ENCODE measurements at regions not wholly inside any gene's neighbourhood (a gene's known extent, or its start where the extent isn't known, plus 50 kb on each side); places are given as distances from the start of the nearest gene placed in this dataset.

- Mint-ChIP-seq H3K27ac (no peak overlapping the region), H3K36me3 (no peaks in the 10 kb centered on the region), H3K4me1 (peaks cover 0 to 4% (median 3%) of the 10 kb centered on the region in 3 donors), H3K9me3 (no peaks in the 10 kb centered on the region), H3K4me3 (no peak overlapping the region), H3K27me3 (peaks cover 0 to 2% of the 10 kb centered on the region in 2 donors)
- H3K4me1 ChIP-seq (ENCODE audit: control insufficient read depth in 1 of 2, extremely low read depth in 1 of 2, insufficient read depth in 2 of 2, low read length in 2 of 2), result no peaks in the 10 kb centered on the region
- ChIA-PET CTCF (no interaction called here), POLR2A (no interaction called here)
- H3K4me3 ChIP-seq (ENCODE audit: control insufficient read depth in 1 of 2, extremely low read depth in 1 of 2, low read length in 1 of 2), result no peak overlapping the region
- no peak for ATAC-seq (replicated peaks in 1 of 4)
- H3K27ac ChIP-seq (ENCODE audit: low read length), result no peak overlapping the region
- no peaks in the 10 kb centered on the region for H3K27me3 ChIP-seq (replicated peaks in 1 of 2; ENCODE audit: control insufficient read depth in 2 of 2, extremely low read depth in 1 of 2, insufficient read depth in 2 of 2, low read length in 1 of 2)
- no peak for DNase-seq
- WGBS (ENCODE audit: insufficient coverage), result 90% methylated on average over 2 of the region's 7 CpGs
- H3K9me3 ChIP-seq, result no peaks in the 10 kb centered on the region
- H3K36me3 ChIP-seq (ENCODE audit: control insufficient read depth in 2 of 2, extremely low read depth in 1 of 2, insufficient read depth in 1 of 2, low read length in 1 of 2), result no peaks in the 10 kb centered on the region
Measured at GRCh38 chr3:34189133-34189532, 390.7 kb downstream of the PDCD6IP start.

GRCh38 chr3:34196914-34197313, 398.5 kb downstream of the PDCD6IP start:
- Mint-ChIP-seq H3K27ac (no peak overlapping the region), H3K36me3 (no peaks in the 10 kb centered on the region), H3K4me1 (peaks cover 2 to 9% (median 5%) of the 10 kb centered on the region in 3 donors), H3K4me3 (no peak overlapping the region), H3K9me3 (no peaks in the 10 kb centered on the region), H3K27me3 (peaks cover 0 to 2% of the 10 kb centered on the region in 2 donors)
- ATAC-seq (replicated peaks in 1 of 4) (no peak), DNase-seq (no peak)
- Histone ChIP-seq H3K27me3 (replicated peaks in 1 of 2; ENCODE audit: control insufficient read depth in 2 of 2, extremely low read depth in 1 of 2, insufficient read depth in 2 of 2, low read length in 1 of 2) (no peaks in the 10 kb centered on the region), H3K27ac (ENCODE audit: low read length) (no peak overlapping the region), H3K36me3 (ENCODE audit: control insufficient read depth in 2 of 2, extremely low read depth in 1 of 2, insufficient read depth in 1 of 2, low read length in 1 of 2) (no peaks in the 10 kb centered on the region), H3K9me3 (no peaks in the 10 kb centered on the region), H3K4me3 (ENCODE audit: control insufficient read depth in 1 of 2, extremely low read depth in 1 of 2, low read length in 1 of 2) (no peak overlapping the region), H3K4me1 (ENCODE audit: control insufficient read depth in 1 of 2, extremely low read depth in 1 of 2, insufficient read depth in 2 of 2, low read length in 2 of 2) (peaks cover 0 to 2% of the 10 kb centered on the region in 2 experiments)
- no CpG with 5 or more reads among the region's 2 CpGs for WGBS (ENCODE audit: insufficient coverage)
- ChIA-PET CTCF (no interaction called here), POLR2A (no interaction called here)

GRCh38 chr3:34198309-34198708, 399.9 kb downstream of the PDCD6IP start:
- peak in 1 of 4 experiments; percentile 27 for ATAC-seq (replicated peaks in 1 of 4)
- Histone ChIP-seq H3K9me3 (no peaks in the 10 kb centered on the region), H3K36me3 (ENCODE audit: control insufficient read depth in 2 of 2, extremely low read depth in 1 of 2, insufficient read depth in 1 of 2, low read length in 1 of 2) (no peaks in the 10 kb centered on the region), H3K4me1 (ENCODE audit: control insufficient read depth in 1 of 2, extremely low read depth in 1 of 2, insufficient read depth in 2 of 2, low read length in 2 of 2) (peaks cover 0 to 2% of the 10 kb centered on the region in 2 experiments), H3K27ac (ENCODE audit: low read length) (no peak overlapping the region), H3K27me3 (replicated peaks in 1 of 2; ENCODE audit: control insufficient read depth in 2 of 2, extremely low read depth in 1 of 2, insufficient read depth in 2 of 2, low read length in 1 of 2) (no peaks in the 10 kb centered on the region), H3K4me3 (ENCODE audit: control insufficient read depth in 1 of 2, extremely low read depth in 1 of 2, low read length in 1 of 2) (no peak overlapping the region)
- H3K27me3 Mint-ChIP-seq, result peaks cover 0 to 2% of the 10 kb centered on the region in 2 donors
- WGBS (ENCODE audit: insufficient coverage), result no CpG with 5 or more reads among the region's 1 CpG
- DNase-seq, result no peak
- no peak overlapping the region for H3K27ac Mint-ChIP-seq
- H3K4me1 Mint-ChIP-seq, result peaks cover 2 to 9% (median 5%) of the 10 kb centered on the region in 3 donors
- CTCF ChIA-PET, result interaction anchor here in 1 of 2 donors (0.5 kb wide), 1 partner anchor 1200 kb away, joined by 4 read pairs; no protein-coding TSS in a partner anchor
- H3K9me3 Mint-ChIP-seq, result no peaks in the 10 kb centered on the region
- POLR2A ChIA-PET, result no interaction called here
- H3K4me3 Mint-ChIP-seq, result no peak overlapping the region
- no peaks in the 10 kb centered on the region for H3K36me3 Mint-ChIP-seq

GRCh38 chr3:34200576-34200975, 402.1 kb downstream of the PDCD6IP start:
- no CpG with 5 or more reads among the region's 1 CpG for WGBS (ENCODE audit: insufficient coverage)
- no peak overlapping the region for H3K4me3 ChIP-seq (ENCODE audit: control insufficient read depth in 1 of 2, extremely low read depth in 1 of 2, low read length in 1 of 2)
- POLR2A ChIA-PET, result no interaction called here

GRCh38 chr3:34202975-34203374, 404.5 kb downstream of the PDCD6IP start:
- Mint-ChIP-seq H3K27me3 (peaks cover 0 to 1% of the 10 kb centered on the region in 2 donors), H3K4me1 (peaks cover 2 to 9% (median 5%) of the 10 kb centered on the region in 3 donors), H3K9me3 (no peaks in the 10 kb centered on the region), H3K27ac (no peak overlapping the region), H3K36me3 (no peaks in the 10 kb centered on the region), H3K4me3 (no peak overlapping the region)
- peaks cover 0 to 2% of the 10 kb centered on the region in 2 experiments for H3K4me1 ChIP-seq (ENCODE audit: control insufficient read depth in 1 of 2, extremely low read depth in 1 of 2, insufficient read depth in 2 of 2, low read length in 2 of 2)
- no peaks in the 10 kb centered on the region for H3K9me3 ChIP-seq
- POLR2A ChIA-PET, result no interaction called here
- DNase-seq (no peak), ATAC-seq (replicated peaks in 1 of 4) (no peak)
- H3K4me3 ChIP-seq (ENCODE audit: control insufficient read depth in 1 of 2, extremely low read depth in 1 of 2, low read length in 1 of 2), result no peak overlapping the region
- 90% methylated on average over 3 of the region's 3 CpGs for WGBS (ENCODE audit: insufficient coverage)
- no peaks in the 10 kb centered on the region for H3K27me3 ChIP-seq (replicated peaks in 1 of 2; ENCODE audit: control insufficient read depth in 2 of 2, extremely low read depth in 1 of 2, insufficient read depth in 2 of 2, low read length in 1 of 2)
- no peaks in the 10 kb centered on the region for H3K36me3 ChIP-seq (ENCODE audit: control insufficient read depth in 2 of 2, extremely low read depth in 1 of 2, insufficient read depth in 1 of 2, low read length in 1 of 2)
- no peak overlapping the region for H3K27ac ChIP-seq (ENCODE audit: low read length)
- CTCF ChIA-PET, result no interaction called here

More at GRCh38 chr3:34200576-34200975, 402.1 kb downstream of the PDCD6IP start:
- Mint-ChIP-seq H3K36me3 (no peaks in the 10 kb centered on the region), H3K4me3 (no peak overlapping the region), H3K9me3 (no peaks in the 10 kb centered on the region), H3K4me1 (peaks cover 2 to 9% (median 5%) of the 10 kb centered on the region in 3 donors), H3K27me3 (peaks cover 0 to 2% of the 10 kb centered on the region in 2 donors), H3K27ac (peak overlapping the region in 1 of 2 donors; percentile 10)
- peaks cover 0 to 2% of the 10 kb centered on the region in 2 experiments for H3K4me1 ChIP-seq (ENCODE audit: control insufficient read depth in 1 of 2, extremely low read depth in 1 of 2, insufficient read depth in 2 of 2, low read length in 2 of 2)
- H3K27me3 ChIP-seq (replicated peaks in 1 of 2; ENCODE audit: control insufficient read depth in 2 of 2, extremely low read depth in 1 of 2, insufficient read depth in 2 of 2, low read length in 1 of 2), result no peaks in the 10 kb centered on the region
- ATAC-seq (replicated peaks in 1 of 4) (peak in 1 of 4 experiments; percentile 43), DNase-seq (no peak)
- no peak overlapping the region for H3K27ac ChIP-seq (ENCODE audit: low read length)
- no peaks in the 10 kb centered on the region for H3K9me3 ChIP-seq
- H3K36me3 ChIP-seq (ENCODE audit: control insufficient read depth in 2 of 2, extremely low read depth in 1 of 2, insufficient read depth in 1 of 2, low read length in 1 of 2), result no peaks in the 10 kb centered on the region
- CTCF ChIA-PET, result no interaction called here

- H3K4me3 Mint-ChIP-seq, result no peak overlapping the region
- no peaks in the 10 kb centered on the region for H3K9me3 Mint-ChIP-seq
Measured at GRCh38 chr3:34203386-34203785, 405.0 kb downstream of the PDCD6IP start.

GRCh38 chr3:34207002-34207401, 408.6 kb downstream of the PDCD6IP start:
- no peak overlapping the region for H3K27ac Mint-ChIP-seq
- Histone ChIP-seq H3K9me3 (no peaks in the 10 kb centered on the region), H3K36me3 (ENCODE audit: control insufficient read depth in 2 of 2, extremely low read depth in 1 of 2, insufficient read depth in 1 of 2, low read length in 1 of 2) (no peaks in the 10 kb centered on the region), H3K27me3 (replicated peaks in 1 of 2; ENCODE audit: control insufficient read depth in 2 of 2, extremely low read depth in 1 of 2, insufficient read depth in 2 of 2, low read length in 1 of 2) (no peaks in the 10 kb centered on the region), H3K27ac (ENCODE audit: low read length) (no peak overlapping the region), H3K4me3 (ENCODE audit: control insufficient read depth in 1 of 2, extremely low read depth in 1 of 2, low read length in 1 of 2) (no peak overlapping the region), H3K4me1 (ENCODE audit: control insufficient read depth in 1 of 2, extremely low read depth in 1 of 2, insufficient read depth in 2 of 2, low read length in 2 of 2) (no peaks in the 10 kb centered on the region)
- no peaks in the 10 kb centered on the region for H3K4me1 Mint-ChIP-seq
- DNase-seq (no peak), ATAC-seq (replicated peaks in 1 of 4) (no peak)
- H3K9me3 Mint-ChIP-seq, result no peaks in the 10 kb centered on the region
- peaks cover 0 to 1% of the 10 kb centered on the region in 2 donors for H3K27me3 Mint-ChIP-seq
- no peaks in the 10 kb centered on the region for H3K36me3 Mint-ChIP-seq
- CTCF ChIA-PET, result no interaction called here
- 43% methylated on average over 2 of the region's 2 CpGs for WGBS (ENCODE audit: insufficient coverage)
- POLR2A ChIA-PET, result no interaction called here
- H3K4me3 Mint-ChIP-seq, result no peak overlapping the region

More at GRCh38 chr3:34203386-34203785, 405.0 kb downstream of the PDCD6IP start:
- Histone ChIP-seq H3K4me1 (ENCODE audit: control insufficient read depth in 1 of 2, extremely low read depth in 1 of 2, insufficient read depth in 2 of 2, low read length in 2 of 2) (peaks cover 0 to 2% of the 10 kb centered on the region in 2 experiments), H3K27ac (ENCODE audit: low read length) (no peak overlapping the region), H3K36me3 (ENCODE audit: control insufficient read depth in 2 of 2, extremely low read depth in 1 of 2, insufficient read depth in 1 of 2, low read length in 1 of 2) (no peaks in the 10 kb centered on the region), H3K4me3 (ENCODE audit: control insufficient read depth in 1 of 2, extremely low read depth in 1 of 2, low read length in 1 of 2) (no peak overlapping the region), H3K27me3 (replicated peaks in 1 of 2; ENCODE audit: control insufficient read depth in 2 of 2, extremely low read depth in 1 of 2, insufficient read depth in 2 of 2, low read length in 1 of 2) (no peaks in the 10 kb centered on the region), H3K9me3 (no peaks in the 10 kb centered on the region)
- H3K36me3 Mint-ChIP-seq, result no peaks in the 10 kb centered on the region
- no peak for ATAC-seq (replicated peaks in 1 of 4)
- H3K4me1 Mint-ChIP-seq, result peaks cover 1 to 9% (median 5%) of the 10 kb centered on the region in 3 donors
- H3K27ac Mint-ChIP-seq, result no peak overlapping the region
- CTCF ChIA-PET, result no interaction called here
- POLR2A ChIA-PET, result no interaction called here
- peaks cover 0 to 1% of the 10 kb centered on the region in 2 donors for H3K27me3 Mint-ChIP-seq
- 70% methylated on average over 2 of the region's 4 CpGs for WGBS (ENCODE audit: insufficient coverage)
- DNase-seq, result no peak
